OCI-LY1 (cell line): ENCODE measurements at regions not wholly inside any gene's neighbourhood (a gene's known extent, or its start where the extent isn't known, plus 50 kb on each side); places are given as distances from the start of the nearest gene placed in this dataset.

ENCODE experiments used
- H2AFZ ChIP-seq: fragments of 200-600 bp; sonication (generic), shearing (Covaris generic); 2 replicates; pipeline ENCODE4 v1.6.0; 2014; ENCODE audit warnings: antibody characterized with exemption, mild to moderate bottlenecking, low read length
- H3F3A ChIP-seq: fragments of 200-600 bp; sonication (generic), shearing (Covaris generic); 2 replicates; pipeline ENCODE4 v1.6.0; 2014; ENCODE audit warnings: mild to moderate bottlenecking, antibody characterized with exemption, low read length, moderate library complexity; ENCODE audit not compliant: insufficient read depth
- H3K27ac ChIP-seq: fragments of 200-600 bp; sonication (generic); 2 replicates; pipeline ENCODE4 v1.5.1; 2014; ENCODE audit warnings: low read length, mixed run types, mild to moderate bottlenecking, low read depth; ENCODE audit not compliant: poor library complexity, severe bottlenecking
- H3K27me3 ChIP-seq: fragments of 200-600 bp; sonication (generic); 2 replicates; pipeline ENCODE4 v1.6.0; 2014; ENCODE audit warnings: antibody characterized with exemption, mild to moderate bottlenecking, low read length, moderate library complexity; ENCODE audit not compliant: insufficient read depth
- H3K36me3 ChIP-seq: fragments of 200-600 bp; sonication (generic); 2 replicates; pipeline ENCODE4 v1.6.1; 2014; ENCODE audit warnings: mild to moderate bottlenecking, antibody characterized with exemption, low read length, moderate library complexity, mixed read lengths; ENCODE audit not compliant: insufficient read depth
- H3K4me1 ChIP-seq: fragments of 200-600 bp; sonication (generic); 2 replicates; pipeline ENCODE4 v1.5.1; 2014; ENCODE audit warnings: mild to moderate bottlenecking, low read length, moderate library complexity; ENCODE audit not compliant: insufficient read depth, severe bottlenecking
- H3K4me2 ChIP-seq: fragments of 200-600 bp; sonication (generic), shearing (Covaris generic); 2 replicates; pipeline ENCODE4 v1.6.1; 2014; ENCODE audit warnings: low read length
- H3K4me3 ChIP-seq: fragments of 200-600 bp; sonication (generic); 2 replicates; pipeline ENCODE4 v1.5.1; 2014; ENCODE audit warnings: low read length, low read depth, mild to moderate bottlenecking, mixed read lengths; ENCODE audit not compliant: poor library complexity, severe bottlenecking
- H3K79me2 ChIP-seq: fragments of 200-600 bp; shearing (Covaris generic); 2 replicates; pipeline ENCODE4 v1.6.1; 2016; ENCODE audit warnings: mixed run types, low read length, mixed read lengths; ENCODE audit not compliant: insufficient read depth
- H3K9ac ChIP-seq: fragments of 200-600 bp; sonication (generic), shearing (Covaris generic); 2 replicates; pipeline ENCODE4 v1.6.1; 2014; ENCODE audit warnings: mild to moderate bottlenecking, low read length, mixed read lengths
- H3K9me2 ChIP-seq: fragments of 200-600 bp; sonication (generic), shearing (Covaris generic); 2 replicates; pipeline ENCODE4 v1.6.1; 2014; ENCODE audit warnings: low read depth, mild to moderate bottlenecking, low read length, mixed read lengths
- H3K9me3 ChIP-seq: fragments of 200-600 bp; shearing (Covaris generic); 2 replicates; pipeline ENCODE4 v1.6.1; 2014; ENCODE audit warnings: low read length, mixed read lengths
- H4K20me1 ChIP-seq: fragments of 200-600 bp; sonication (generic), shearing (Covaris generic); 2 replicates; pipeline ENCODE4 v1.6.0; 2016; ENCODE audit warnings: mild to moderate bottlenecking, low read length; ENCODE audit not compliant: insufficient read depth
- EZH2 ChIP-seq: fragments of 200-600 bp; sonication (generic), shearing (Covaris generic); IDR thresholded peaks from 2 replicates; pipeline ENCODE4 v1.8.0; 2017; ENCODE audit warnings: borderline replicate concordance, mixed run types, mild to moderate bottlenecking, antibody characterized with exemption, low read length, moderate library complexity, mixed read lengths
- TF ChIP-seq, protein P1 (sequence below): fragments of 200-600 bp; sonication (generic), shearing (Covaris generic); IDR thresholded peaks from 2 replicates; pipeline ENCODE4 v1.5.1; 2017; ENCODE audit warnings: mild to moderate bottlenecking, antibody characterized with exemption, low read length, moderate library complexity, mixed read lengths

DNA sequence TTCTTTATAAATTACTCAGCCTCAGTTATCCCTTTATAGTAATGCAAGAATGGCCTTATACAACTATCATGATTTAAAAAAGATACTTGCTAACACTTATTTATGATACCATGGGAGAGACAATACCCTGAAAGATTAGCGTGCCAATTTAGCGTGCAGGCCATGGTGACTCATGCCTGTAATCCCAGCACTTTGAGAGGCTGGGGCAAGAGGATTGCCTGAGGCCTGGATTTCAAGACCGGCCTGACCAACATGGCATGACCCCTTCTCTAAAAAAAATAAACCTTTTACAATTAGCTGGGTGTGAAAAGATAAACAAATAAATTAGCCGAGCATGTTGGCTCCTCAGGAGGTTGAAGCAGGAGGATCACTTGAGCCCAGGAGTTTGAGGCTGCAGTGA, 493.4 kb upstream of the FSIP2 start:
- H3K9me3 ChIP-seq: no peaks in the 10 kb centered on the region
- H3K4me1 ChIP-seq: no peaks in the 10 kb centered on the region
- no peak for TF ChIP-seq EZH2
- TF ChIP-seq, protein P1, sequence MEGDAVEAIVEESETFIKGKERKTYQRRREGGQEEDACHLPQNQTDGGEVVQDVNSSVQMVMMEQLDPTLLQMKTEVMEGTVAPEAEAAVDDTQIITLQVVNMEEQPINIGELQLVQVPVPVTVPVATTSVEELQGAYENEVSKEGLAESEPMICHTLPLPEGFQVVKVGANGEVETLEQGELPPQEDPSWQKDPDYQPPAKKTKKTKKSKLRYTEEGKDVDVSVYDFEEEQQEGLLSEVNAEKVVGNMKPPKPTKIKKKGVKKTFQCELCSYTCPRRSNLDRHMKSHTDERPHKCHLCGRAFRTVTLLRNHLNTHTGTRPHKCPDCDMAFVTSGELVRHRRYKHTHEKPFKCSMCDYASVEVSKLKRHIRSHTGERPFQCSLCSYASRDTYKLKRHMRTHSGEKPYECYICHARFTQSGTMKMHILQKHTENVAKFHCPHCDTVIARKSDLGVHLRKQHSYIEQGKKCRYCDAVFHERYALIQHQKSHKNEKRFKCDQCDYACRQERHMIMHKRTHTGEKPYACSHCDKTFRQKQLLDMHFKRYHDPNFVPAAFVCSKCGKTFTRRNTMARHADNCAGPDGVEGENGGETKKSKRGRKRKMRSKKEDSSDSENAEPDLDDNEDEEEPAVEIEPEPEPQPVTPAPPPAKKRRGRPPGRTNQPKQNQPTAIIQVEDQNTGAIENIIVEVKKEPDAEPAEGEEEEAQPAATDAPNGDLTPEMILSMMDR: no peak
- H3K27me3 ChIP-seq: no peaks in the 10 kb centered on the region
- H3K36me3 ChIP-seq: no peaks in the 10 kb centered on the region
- no peaks in the 10 kb centered on the region for H3K79me2 ChIP-seq
- H4K20me1 ChIP-seq: no peaks in the 10 kb centered on the region
- no peak overlapping the region for H3K27ac ChIP-seq
- no peaks in the 10 kb centered on the region for H3F3A ChIP-seq
- no peak overlapping the region for H3K9ac ChIP-seq
- no peak overlapping the region for H2AFZ ChIP-seq
- no peak overlapping the region for H3K4me3 ChIP-seq
- no peak overlapping the region for H3K4me2 ChIP-seq
- H3K9me2 ChIP-seq: no peaks in the 10 kb centered on the region

DNA sequence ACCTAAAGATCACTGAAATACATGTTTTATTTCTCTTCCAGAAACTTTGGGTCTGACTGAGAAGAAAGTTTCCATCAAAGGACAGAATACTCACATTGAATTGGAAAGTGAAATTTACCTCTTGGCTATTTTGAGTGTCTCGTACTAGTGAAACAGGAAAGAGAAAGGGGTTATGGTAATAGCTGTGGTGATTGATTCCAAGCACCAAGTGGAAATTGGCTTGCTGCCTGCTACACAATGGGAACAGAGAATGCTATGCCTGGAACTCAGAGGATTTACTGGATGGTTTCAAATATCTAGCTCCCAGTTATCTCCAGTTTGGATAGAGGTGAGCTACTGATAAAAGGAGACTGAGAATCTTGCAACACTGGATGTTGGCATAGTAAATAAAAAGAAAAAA, 492.8 kb upstream of the FSIP2 start:
- H3K9me3 ChIP-seq: no peaks in the 10 kb centered on the region
- H3K79me2 ChIP-seq: no peaks in the 10 kb centered on the region
- no peaks in the 10 kb centered on the region for H3K9me2 ChIP-seq
- H3K4me2 ChIP-seq: no peak overlapping the region
- no peaks in the 10 kb centered on the region for H4K20me1 ChIP-seq
- no peaks in the 10 kb centered on the region for H3K4me1 ChIP-seq
- TF ChIP-seq EZH2: no peak
- TF ChIP-seq, protein P1: no peak
- H2AFZ ChIP-seq: no peak overlapping the region
- H3K9ac ChIP-seq: no peak overlapping the region
- no peaks in the 10 kb centered on the region for H3K27me3 ChIP-seq
- H3K4me3 ChIP-seq: no peak overlapping the region
- H3K27ac ChIP-seq: no peak overlapping the region
- H3K36me3 ChIP-seq: no peaks in the 10 kb centered on the region
- H3F3A ChIP-seq: no peaks in the 10 kb centered on the region

DNA sequence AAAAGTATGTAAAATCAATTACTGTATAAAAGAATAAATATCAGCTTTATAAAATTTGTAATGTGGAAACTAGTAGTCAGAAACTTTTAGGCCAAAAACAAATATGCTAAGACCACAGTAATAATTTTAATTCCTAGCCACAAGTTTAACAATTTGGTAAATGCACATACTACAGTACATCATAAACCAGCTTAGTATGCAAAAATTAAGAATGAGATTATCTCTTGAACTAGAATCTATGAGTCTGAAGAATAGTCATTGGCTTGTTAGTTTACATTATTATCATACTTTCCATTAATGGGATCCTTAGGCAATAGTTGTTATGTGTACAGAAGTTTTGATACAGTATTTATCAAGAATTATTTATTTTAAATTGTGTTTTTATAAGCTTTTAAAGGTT, 491.9 kb upstream of the FSIP2 start:
- Histone ChIP-seq H2AFZ (no peak overlapping the region), H3F3A (no peaks in the 10 kb centered on the region), H3K4me3 (no peak overlapping the region), H3K36me3 (no peaks in the 10 kb centered on the region), H3K9ac (no peak overlapping the region), H3K79me2 (no peaks in the 10 kb centered on the region), H3K27me3 (no peaks in the 10 kb centered on the region), H3K4me1 (no peaks in the 10 kb centered on the region), H3K9me2 (no peaks in the 10 kb centered on the region), H3K9me3 (no peaks in the 10 kb centered on the region), H3K4me2 (no peak overlapping the region), H4K20me1 (no peaks in the 10 kb centered on the region), H3K27ac (no peak overlapping the region)
- TF ChIP-seq EZH2: no peak
- TF ChIP-seq, protein P1: no peak
